PFSK-1 (cell line): ENCODE measurements at regions not wholly inside any gene's neighbourhood (a gene's known extent, or its start where the extent isn't known, plus 50 kb on each side); places are given as distances from the start of the nearest gene placed in this dataset.

Experiments used
- FOXP2 ChIP-seq: optimal IDR thresholded peaks from 2 replicates; pipeline ENCODE3; 2011; ENCODE audit warnings: borderline replicate concordance, control low read depth, inconsistent platforms; ENCODE audit not compliant: insufficient read depth; ENCODE audit errors: extremely low read length, extremely low read depth
- POLR2AphosphoS5 ChIP-seq: IDR thresholded peaks from 2 replicates; pipeline ENCODE4 v1.6.1; 2012; ENCODE audit warnings: low read depth, mild to moderate bottlenecking, control low read depth, low read length, moderate library complexity
- REST ChIP-seq, 2 experiments: IDR thresholded peaks; 2 replicates each; pipeline versions ENCODE4 v1.6.1 to v1.8.0; 2011 to 2012; ENCODE audit warnings: low read depth in 2 of 2, low read length in 2 of 2, control low read depth in 1 of 2, inconsistent platforms in 1 of 2, mild to moderate bottlenecking in 1 of 2, moderate library complexity in 1 of 2; ENCODE audit not compliant: insufficient read depth in 1 of 2
- TAF1 ChIP-seq: IDR thresholded peaks from 2 replicates; pipeline ENCODE4 v1.6.1; 2012; ENCODE audit warnings: low read length, control low read depth, borderline replicate concordance; ENCODE audit not compliant: insufficient read depth

GRCh38 chr6:81802356-81802755 lies 49.9 kb upstream of the TENT5A start:
- no peak for TF ChIP-seq POLR2AphosphoS5
- TF ChIP-seq REST (IDR thresholded peaks at IDR 0.05; ENCODE audit: insufficient read depth in 1 of 2, low read depth in 2 of 2, low read length in 2 of 2) = no peak
- no peak for TF ChIP-seq TAF1
- no peak for TF ChIP-seq FOXP2
